Spinal cord (tissue), 9 donors: ENCODE measurements at regions not wholly inside any gene's neighbourhood (a gene's known extent, or its start where the extent isn't known, plus 50 kb on each side); places are given as distances from the start of the nearest gene placed in this dataset.

ENCODE experiments used
- DNase-seq, 6 donors: peaks; one replicate each; pipeline versions ENCODE4 v3.0.0 to v3.0.0-alpha.2; 2013 to 2015; ENCODE audit warnings: low spot score in 6 of 6, low read depth in 4 of 6
- H3K27ac ChIP-seq: one replicate; pipeline ENCODE4 v1.5.1; 2013; ENCODE audit warnings: low read depth, low read length, control low read depth
- H3K27me3 ChIP-seq: one replicate; pipeline ENCODE4 v1.6.1; 2013; ENCODE audit warnings: low read length; ENCODE audit not compliant: control insufficient read depth, insufficient read depth
- H3K36me3 ChIP-seq: one replicate; pipeline ENCODE4 v1.6.1; 2013; ENCODE audit warnings: low read length; ENCODE audit not compliant: control insufficient read depth, insufficient read depth
- H3K4me1 ChIP-seq: one replicate; pipeline ENCODE4 v1.6.1; 2013; ENCODE audit warnings: low read length; ENCODE audit not compliant: control insufficient read depth, insufficient read depth
- H3K4me3 ChIP-seq: one replicate; pipeline ENCODE4 v1.5.1; 2013; ENCODE audit warnings: low read depth, low read length, control low read depth
- H3K9me3 ChIP-seq: one replicate; pipeline ENCODE4 v1.6.1; 2013; ENCODE audit warnings: low read length; ENCODE audit not compliant: control insufficient read depth, insufficient read depth
- WGBS: methylation state at CpG from one replicate; pipeline ENCODE4 v1.1.5; 2013; ENCODE audit warnings: missing lambda C conversion rate; ENCODE audit not compliant: insufficient coverage; 5-methylcytosine and 5-hydroxymethylcytosine counted together
- donor health status: healthy.

DNA sequence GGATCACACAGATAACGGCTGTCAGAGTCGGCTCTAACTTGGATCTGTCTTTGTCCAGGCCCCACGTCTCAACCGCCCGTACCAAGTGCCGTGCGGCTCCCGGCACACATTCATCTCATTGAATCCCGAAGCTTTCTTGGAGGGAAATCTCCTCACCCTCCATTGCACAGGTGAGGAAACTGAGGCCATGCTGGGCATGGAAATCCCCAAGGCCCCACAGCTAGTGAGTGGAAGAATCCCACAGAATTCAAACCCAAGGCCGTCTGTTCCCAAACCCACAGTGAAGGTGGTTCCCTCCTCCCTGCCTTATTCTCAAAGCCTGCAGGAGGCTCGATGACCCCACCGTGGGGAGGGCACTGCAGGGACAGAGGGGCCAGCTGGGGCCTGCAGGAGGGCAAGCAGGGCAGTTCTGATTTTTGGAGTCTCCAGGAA lies 437.9 kb downstream of the MATN1 start:
- 86% methylated on average over 12 of the region's 12 CpGs for WGBS
- no peaks in the 10 kb centered on the region for H3K36me3 ChIP-seq
- H3K27ac ChIP-seq = no peak overlapping the region
- no peaks in the 10 kb centered on the region for H3K9me3 ChIP-seq
- H3K4me1 ChIP-seq = peaks cover 14% of the 10 kb centered on the region
- H3K27me3 ChIP-seq = no peaks in the 10 kb centered on the region
- DNase-seq = no peak
- H3K4me3 ChIP-seq = no peak overlapping the region

- Histone ChIP-seq H3K4me1 (peaks cover 14% of the 10 kb centered on the region), H3K27me3 (no peaks in the 10 kb centered on the region), H3K36me3 (no peaks in the 10 kb centered on the region), H3K4me3 (no peak overlapping the region), H3K9me3 (no peaks in the 10 kb centered on the region), H3K27ac (no peak overlapping the region)
- WGBS = 93% methylated on average over 15 of the region's 17 CpGs
- DNase-seq = no peak
Observed at GRCh38 chr1:30284728-30285475, 438.5 kb downstream of the MATN1 start.

GRCh38 chr1:30284226-30284625 lies 439.2 kb downstream of the MATN1 start:
- Histone ChIP-seq H3K9me3 (no peaks in the 10 kb centered on the region), H3K4me1 (peaks cover 14% of the 10 kb centered on the region), H3K36me3 (no peaks in the 10 kb centered on the region), H3K27me3 (no peaks in the 10 kb centered on the region), H3K4me3 (no peak overlapping the region), H3K27ac (no peak overlapping the region)
- 95% methylated on average over 4 of the region's 4 CpGs for WGBS
- no peak for DNase-seq

DNA sequence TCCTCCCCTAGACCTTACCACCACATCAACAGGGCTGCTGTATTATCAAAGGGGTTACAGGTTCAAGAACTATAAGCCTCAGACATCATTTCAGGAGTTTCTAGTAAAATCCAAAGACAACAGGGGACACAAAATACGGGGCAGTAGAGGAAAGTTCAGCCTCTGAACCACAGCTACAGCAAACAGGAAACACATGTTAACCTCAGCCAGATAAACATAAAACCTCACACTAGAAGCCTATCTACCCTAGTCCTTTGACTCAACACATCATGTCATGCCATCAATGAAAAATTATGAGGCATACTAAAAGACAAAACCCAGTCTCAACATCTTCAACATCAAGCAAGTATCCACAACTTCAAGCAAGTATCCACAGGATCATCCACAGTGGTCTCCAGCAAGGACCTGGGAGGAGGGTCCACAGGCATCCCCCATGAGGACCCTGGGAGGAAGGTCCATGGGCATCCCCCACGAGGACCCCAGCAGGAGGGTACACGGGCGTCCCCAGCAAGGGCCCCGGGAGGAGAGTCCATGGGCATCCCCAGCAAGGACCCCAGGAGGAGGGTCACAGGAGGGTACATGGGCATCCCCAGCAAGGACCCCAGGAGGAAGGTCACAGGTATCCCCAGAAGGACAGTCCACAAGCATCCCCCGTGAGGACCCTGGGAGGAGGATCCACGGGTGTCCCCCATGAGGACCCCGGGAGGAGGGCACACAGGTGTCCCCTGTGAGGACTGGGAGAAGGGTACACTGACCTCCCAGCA lies 440.0 kb downstream of the MATN1 start:
- WGBS = 78% methylated on average over 8 of the region's 8 CpGs
- H3K27ac ChIP-seq = no peak overlapping the region
- no peaks in the 10 kb centered on the region for H3K27me3 ChIP-seq
- no peaks in the 10 kb centered on the region for H3K9me3 ChIP-seq
- no peak overlapping the region for H3K4me3 ChIP-seq
- DNase-seq = no peak
- peaks cover 14% of the 10 kb centered on the region for H3K4me1 ChIP-seq
- H3K36me3 ChIP-seq = no peaks in the 10 kb centered on the region

GRCh38 chr1:30280572-30280971 lies 442.8 kb downstream of the MATN1 start:
- Histone ChIP-seq H3K4me1 (peaks cover 5% of the 10 kb centered on the region), H3K27me3 (no peaks in the 10 kb centered on the region), H3K9me3 (no peaks in the 10 kb centered on the region), H3K4me3 (no peak overlapping the region), H3K36me3 (no peaks in the 10 kb centered on the region), H3K27ac (no peak overlapping the region)
- DNase-seq = peak in 1 of 6 donors; percentile 23
- 80% methylated on average over 1 of the region's 2 CpGs for WGBS

GRCh38 chr1:30277911-30278310 lies 445.5 kb downstream of the MATN1 start:
- Histone ChIP-seq H3K27ac (no peak overlapping the region), H3K27me3 (no peaks in the 10 kb centered on the region), H3K36me3 (no peaks in the 10 kb centered on the region), H3K9me3 (no peaks in the 10 kb centered on the region), H3K4me3 (no peak overlapping the region), H3K4me1 (peaks cover 7% of the 10 kb centered on the region)
- 74% methylated on average over 6 of the region's 6 CpGs for WGBS
- peak in 3 of 6 donors; percentile 11 to 36 (median 31) for DNase-seq

GRCh38 chr1:30277415-30277814 lies 446.0 kb downstream of the MATN1 start:
- H3K4me1 ChIP-seq = peaks cover 7% of the 10 kb centered on the region
- no peaks in the 10 kb centered on the region for H3K36me3 ChIP-seq
- no peak overlapping the region for H3K4me3 ChIP-seq
- no peaks in the 10 kb centered on the region for H3K27me3 ChIP-seq
- no CpG with 5 or more reads among the region's 1 CpG for WGBS
- H3K27ac ChIP-seq = no peak overlapping the region
- H3K9me3 ChIP-seq = no peaks in the 10 kb centered on the region
- no peak for DNase-seq

DNA sequence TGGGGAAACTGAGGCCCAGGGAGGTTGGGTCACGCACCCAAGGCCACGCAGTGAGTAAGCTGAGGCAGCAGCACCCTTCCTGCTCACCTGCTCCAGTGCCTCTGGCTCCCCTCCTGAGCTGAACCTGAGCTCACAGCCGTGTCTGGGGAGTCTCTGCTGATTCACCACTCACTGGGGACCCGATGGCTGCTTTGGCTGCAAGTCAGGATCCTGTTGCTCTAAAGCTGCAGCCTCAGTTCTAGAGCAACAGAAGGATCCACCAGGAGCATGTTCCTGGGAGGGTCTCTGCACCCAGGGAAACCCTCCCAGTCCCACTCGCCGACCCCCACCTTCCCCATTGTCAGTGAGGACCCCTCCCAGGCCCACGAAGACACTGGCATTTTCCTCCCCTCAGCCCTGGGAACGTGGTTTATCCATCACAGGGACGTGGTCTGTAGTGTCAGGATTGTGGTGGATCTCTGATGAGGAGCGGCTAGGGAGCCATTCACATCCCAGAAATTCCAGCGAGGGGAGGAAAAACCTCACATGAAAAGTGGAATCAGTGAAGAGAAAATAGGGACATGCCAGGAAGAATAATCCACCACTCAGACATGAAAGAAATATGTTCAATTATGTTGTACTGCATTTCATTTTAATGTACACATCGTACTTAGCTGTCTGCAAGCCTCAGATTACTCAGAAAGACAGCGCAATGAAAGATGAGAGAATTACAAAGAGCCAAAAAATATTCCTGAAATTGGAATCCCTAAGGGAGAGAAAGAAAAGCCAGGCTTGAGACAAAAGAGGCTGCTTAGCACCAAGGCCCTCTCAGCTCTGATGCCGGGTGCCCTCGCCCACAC lies 447.2 kb downstream of the MATN1 start:
- 84% methylated on average over 8 of the region's 15 CpGs for WGBS
- Histone ChIP-seq H3K36me3 (no peaks in the 10 kb centered on the region), H3K27me3 (no peaks in the 10 kb centered on the region), H3K4me1 (peaks cover 7% of the 10 kb centered on the region), H3K27ac (no peak overlapping the region), H3K4me3 (no peak overlapping the region), H3K9me3 (no peaks in the 10 kb centered on the region)
- DNase-seq = peak in 2 of 6 donors; percentile 6 to 58

DNA sequence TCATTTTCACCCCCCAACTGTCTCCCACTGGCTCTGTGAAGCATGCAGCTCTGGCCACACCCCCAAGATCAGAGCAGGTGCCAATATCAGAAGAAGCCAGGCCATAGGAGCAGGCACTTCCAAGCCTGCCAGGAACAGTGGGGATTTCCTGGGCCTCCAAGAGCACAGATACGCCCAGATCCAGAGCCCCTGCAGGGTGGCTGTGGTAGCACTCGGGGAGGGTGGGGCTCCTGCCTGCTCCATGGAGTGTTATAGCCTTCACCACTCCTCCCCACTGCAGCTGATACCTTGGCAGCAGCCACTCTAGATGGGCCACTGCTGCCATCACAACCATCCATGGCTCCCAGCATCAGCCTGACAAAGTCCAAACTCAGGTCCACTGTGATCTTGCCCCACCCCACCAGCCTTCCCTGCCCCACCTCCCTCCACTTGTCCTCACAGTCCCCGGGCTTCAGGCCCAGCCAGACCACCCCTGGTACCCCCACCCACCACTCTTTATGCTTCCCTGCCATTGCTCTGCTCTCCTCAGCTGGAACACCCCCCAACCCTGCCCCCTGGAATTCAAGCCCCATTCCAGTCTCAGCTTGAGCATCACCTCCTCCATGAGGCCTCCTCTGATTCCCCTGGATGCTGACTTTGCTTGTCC lies 448.3 kb downstream of the MATN1 start:
- Histone ChIP-seq H3K4me1 (peaks cover 7% of the 10 kb centered on the region), H3K27me3 (peaks cover 4% of the 10 kb centered on the region), H3K4me3 (no peak overlapping the region), H3K27ac (no peak overlapping the region), H3K36me3 (no peaks in the 10 kb centered on the region), H3K9me3 (no peaks in the 10 kb centered on the region)
- DNase-seq = no peak
- 83% methylated on average over 2 of the region's 3 CpGs for WGBS
